ENCODE measurements at regions not wholly inside any gene's neighbourhood (a gene's known extent, or its start where the extent isn't known, plus 50 kb on each side); places are given as distances from the start of the nearest gene placed in this dataset.

GRCh38 chr4:96598465-96598864 is 758.6 kb downstream of the PDHA2 start:
- TF ChIP-seq, protein P1, sequence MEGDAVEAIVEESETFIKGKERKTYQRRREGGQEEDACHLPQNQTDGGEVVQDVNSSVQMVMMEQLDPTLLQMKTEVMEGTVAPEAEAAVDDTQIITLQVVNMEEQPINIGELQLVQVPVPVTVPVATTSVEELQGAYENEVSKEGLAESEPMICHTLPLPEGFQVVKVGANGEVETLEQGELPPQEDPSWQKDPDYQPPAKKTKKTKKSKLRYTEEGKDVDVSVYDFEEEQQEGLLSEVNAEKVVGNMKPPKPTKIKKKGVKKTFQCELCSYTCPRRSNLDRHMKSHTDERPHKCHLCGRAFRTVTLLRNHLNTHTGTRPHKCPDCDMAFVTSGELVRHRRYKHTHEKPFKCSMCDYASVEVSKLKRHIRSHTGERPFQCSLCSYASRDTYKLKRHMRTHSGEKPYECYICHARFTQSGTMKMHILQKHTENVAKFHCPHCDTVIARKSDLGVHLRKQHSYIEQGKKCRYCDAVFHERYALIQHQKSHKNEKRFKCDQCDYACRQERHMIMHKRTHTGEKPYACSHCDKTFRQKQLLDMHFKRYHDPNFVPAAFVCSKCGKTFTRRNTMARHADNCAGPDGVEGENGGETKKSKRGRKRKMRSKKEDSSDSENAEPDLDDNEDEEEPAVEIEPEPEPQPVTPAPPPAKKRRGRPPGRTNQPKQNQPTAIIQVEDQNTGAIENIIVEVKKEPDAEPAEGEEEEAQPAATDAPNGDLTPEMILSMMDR (IDR thresholded peaks at IDR 0.05 in 4 of 5, conservative IDR thresholded peaks at IDR 0.05 in 1 of 5), result no peak
- TF ChIP-seq POLR2A (IDR thresholded peaks at IDR 0.05), result no peak
